ENCODE measurements at regions not wholly inside any gene's neighbourhood (a gene's known extent, or its start where the extent isn't known, plus 50 kb on each side); places are given as distances from the start of the nearest gene placed in this dataset.

GRCh38 chr10:2043379-2043778, 306.1 kb upstream of the ADARB2 start:
- intact Hi-C loops (cut with micrococcal nuclease), result no loop called here
- H3K4me1 Mint-ChIP-seq (ENCODE audit: insufficient read depth, unreplicated experiment), result no peaks in the 10 kb centered on the region
- no TSS peak for BruUV-seq (replicated peaks)
- no peak overlapping the region for H3K27ac Mint-ChIP-seq (ENCODE audit: low read depth, unreplicated experiment)
- no peaks in the 10 kb centered on the region for H3K36me3 Mint-ChIP-seq (ENCODE audit: insufficient read depth, unreplicated experiment)
- ChIA-PET CTCF (no interaction called here), POLR2A (no interaction called here)
- no peak overlapping the region for H3K4me3 Mint-ChIP-seq (ENCODE audit: unreplicated experiment)
- TF ChIP-seq CTCF (IDR thresholded peaks at IDR 0.05; ENCODE audit: unreplicated experiment), result no peak
- H3K9me3 Mint-ChIP-seq (ENCODE audit: unreplicated experiment), result no peaks in the 10 kb centered on the region
- no peak for DNase-seq (ENCODE audit: unreplicated experiment)
- no peaks in the 10 kb centered on the region for H3K27me3 Mint-ChIP-seq (ENCODE audit: insufficient read depth, unreplicated experiment)

- Mint-ChIP-seq H3K4me1 (ENCODE audit: insufficient read depth, unreplicated experiment) (no peaks in the 10 kb centered on the region), H3K27me3 (ENCODE audit: insufficient read depth, unreplicated experiment) (no peaks in the 10 kb centered on the region), H3K9me3 (ENCODE audit: unreplicated experiment) (no peaks in the 10 kb centered on the region), H3K4me3 (ENCODE audit: unreplicated experiment) (no peak overlapping the region), H3K36me3 (ENCODE audit: insufficient read depth, unreplicated experiment) (no peaks in the 10 kb centered on the region), H3K27ac (ENCODE audit: low read depth, unreplicated experiment) (no peak overlapping the region)
- no peak for DNase-seq (ENCODE audit: unreplicated experiment)
- no peak for TF ChIP-seq CTCF (IDR thresholded peaks at IDR 0.05; ENCODE audit: unreplicated experiment)
- POLR2A ChIA-PET, result interaction anchor here (0.5 kb wide), 1 partner anchor 40 kb away, joined by 3 read pairs; no protein-coding TSS in a partner anchor
- CTCF ChIA-PET, result no interaction called here
- intact Hi-C loops (cut with micrococcal nuclease), result no loop called here
- no TSS peak for BruUV-seq (replicated peaks)
These were observed 300.7 kb upstream of the ADARB2 start for GRCh38 chr10:2038036-2038435.

- Mint-ChIP-seq H3K4me1 (ENCODE audit: insufficient read depth, unreplicated experiment) (no peaks in the 10 kb centered on the region), H3K27ac (ENCODE audit: low read depth, unreplicated experiment) (no peak overlapping the region), H3K9me3 (ENCODE audit: unreplicated experiment) (no peaks in the 10 kb centered on the region), H3K27me3 (ENCODE audit: insufficient read depth, unreplicated experiment) (no peaks in the 10 kb centered on the region), H3K4me3 (ENCODE audit: unreplicated experiment) (no peak overlapping the region), H3K36me3 (ENCODE audit: insufficient read depth, unreplicated experiment) (no peaks in the 10 kb centered on the region)
- TF ChIP-seq CTCF (IDR thresholded peaks at IDR 0.05; ENCODE audit: unreplicated experiment), result no peak
- intact Hi-C loops (cut with micrococcal nuclease), result no loop called here
- ChIA-PET CTCF (no interaction called here), POLR2A (no interaction called here)
- no TSS peak for BruUV-seq (replicated peaks)
- no peak for DNase-seq (ENCODE audit: unreplicated experiment)
These were observed 299.9 kb upstream of the ADARB2 start for GRCh38 chr10:2037246-2037645.

- Mint-ChIP-seq H3K27ac (ENCODE audit: low read depth, unreplicated experiment) (no peak overlapping the region), H3K36me3 (ENCODE audit: insufficient read depth, unreplicated experiment) (no peaks in the 10 kb centered on the region), H3K4me1 (ENCODE audit: insufficient read depth, unreplicated experiment) (no peaks in the 10 kb centered on the region), H3K27me3 (ENCODE audit: insufficient read depth, unreplicated experiment) (no peaks in the 10 kb centered on the region), H3K4me3 (ENCODE audit: unreplicated experiment) (no peak overlapping the region), H3K9me3 (ENCODE audit: unreplicated experiment) (no peaks in the 10 kb centered on the region)
- DNase-seq (ENCODE audit: unreplicated experiment), result no peak
- ChIA-PET CTCF (no interaction called here), POLR2A (no interaction called here)
- TF ChIP-seq CTCF (IDR thresholded peaks at IDR 0.05; ENCODE audit: unreplicated experiment), result no peak
- intact Hi-C loops (cut with micrococcal nuclease), result no loop called here
- no TSS peak for BruUV-seq (replicated peaks)
These were observed 298.9 kb upstream of the ADARB2 start for GRCh38 chr10:2036209-2036608.

Measured in MCF 10A (cell line).